GM18861 (cell line): ENCODE measurements at regions not wholly inside any gene's neighbourhood (a gene's known extent, or its start where the extent isn't known, plus 50 kb on each side); places are given as distances from the start of the nearest gene placed in this dataset.

Experiments used
- ATAC-seq: cut with Tn5 transposase; IDR thresholded peaks from one replicate; pipeline ENCODE4 v1.9.1; 2021; ENCODE audit not compliant: unreplicated experiment

GRCh38 chr10:9762966-9763656, 1254.6 kb upstream of the CELF2 start:
- ATAC-seq, result no peak

GRCh38 chr10:9766762-9767161, 1250.9 kb upstream of the CELF2 start:
- ATAC-seq, result no peak

- no peak for ATAC-seq
Observed at GRCh38 chr10:9781666-9782065, 1236.0 kb upstream of the CELF2 start.

GRCh38 chr10:9786101-9786500, 1231.6 kb upstream of the CELF2 start:
- no peak for ATAC-seq

- ATAC-seq, result no peak
Observed at GRCh38 chr10:9786576-9786975, 1231.1 kb upstream of the CELF2 start.

GRCh38 chr10:9789996-9790395, 1227.7 kb upstream of the CELF2 start:
- no peak for ATAC-seq

- no peak for ATAC-seq
Observed at GRCh38 chr10:9792181-9792580, 1225.5 kb upstream of the CELF2 start.

- ATAC-seq, result no peak
Observed at GRCh38 chr10:9796564-9796963, 1221.1 kb upstream of the CELF2 start.

GRCh38 chr10:9800011-9800410, 1217.7 kb upstream of the CELF2 start:
- ATAC-seq, result no peak

- no peak for ATAC-seq
Observed at GRCh38 chr10:9800571-9800970, 1217.1 kb upstream of the CELF2 start.

GRCh38 chr10:9807846-9808245, 1209.8 kb upstream of the CELF2 start:
- no peak for ATAC-seq

GRCh38 chr10:9811601-9812000, 1206.1 kb upstream of the CELF2 start:
- no peak for ATAC-seq

- no peak for ATAC-seq
Observed at GRCh38 chr10:9814285-9814864, 1203.3 kb upstream of the CELF2 start.

GRCh38 chr10:9819756-9820494, 1197.7 kb upstream of the CELF2 start:
- ATAC-seq, result no peak

- no peak for ATAC-seq
Observed at GRCh38 chr10:9823268-9823930, 1194.3 kb upstream of the CELF2 start.

- no peak for ATAC-seq
Observed at GRCh38 chr10:9824631-9825071, 1193.0 kb upstream of the CELF2 start.

- ATAC-seq, result no peak
Observed at GRCh38 chr10:9825491-9826018, 1192.1 kb upstream of the CELF2 start.

- ATAC-seq, result no peak
Observed at GRCh38 chr10:9828110-9828509, 1189.6 kb upstream of the CELF2 start.

- no peak for ATAC-seq
Observed at GRCh38 chr10:9833942-9834341, 1183.7 kb upstream of the CELF2 start.

GRCh38 chr10:9834434-9834833, 1183.2 kb upstream of the CELF2 start:
- no peak for ATAC-seq

- no peak for ATAC-seq
Observed at GRCh38 chr10:9845075-9845474, 1172.6 kb upstream of the CELF2 start.
